ENCODE measurements at regions not wholly inside any gene's neighbourhood (a gene's known extent, or its start where the extent isn't known, plus 50 kb on each side); places are given as distances from the start of the nearest gene placed in this dataset.

- TF ChIP-seq E2F6 (IDR thresholded peaks at IDR 0.05) (no peak), SAP30 (IDR thresholded peaks at IDR 0.05; ENCODE audit: insufficient read depth, insufficient replicate concordance, low read length) (no peak), BRCA1 (IDR thresholded peaks at IDR 0.05; ENCODE audit: low read depth, low read length) (no peak), NRF1 (IDR thresholded peaks at IDR 0.05; ENCODE audit: low read depth, low read length) (no peak)
- TF ChIP-seq, protein P1, sequence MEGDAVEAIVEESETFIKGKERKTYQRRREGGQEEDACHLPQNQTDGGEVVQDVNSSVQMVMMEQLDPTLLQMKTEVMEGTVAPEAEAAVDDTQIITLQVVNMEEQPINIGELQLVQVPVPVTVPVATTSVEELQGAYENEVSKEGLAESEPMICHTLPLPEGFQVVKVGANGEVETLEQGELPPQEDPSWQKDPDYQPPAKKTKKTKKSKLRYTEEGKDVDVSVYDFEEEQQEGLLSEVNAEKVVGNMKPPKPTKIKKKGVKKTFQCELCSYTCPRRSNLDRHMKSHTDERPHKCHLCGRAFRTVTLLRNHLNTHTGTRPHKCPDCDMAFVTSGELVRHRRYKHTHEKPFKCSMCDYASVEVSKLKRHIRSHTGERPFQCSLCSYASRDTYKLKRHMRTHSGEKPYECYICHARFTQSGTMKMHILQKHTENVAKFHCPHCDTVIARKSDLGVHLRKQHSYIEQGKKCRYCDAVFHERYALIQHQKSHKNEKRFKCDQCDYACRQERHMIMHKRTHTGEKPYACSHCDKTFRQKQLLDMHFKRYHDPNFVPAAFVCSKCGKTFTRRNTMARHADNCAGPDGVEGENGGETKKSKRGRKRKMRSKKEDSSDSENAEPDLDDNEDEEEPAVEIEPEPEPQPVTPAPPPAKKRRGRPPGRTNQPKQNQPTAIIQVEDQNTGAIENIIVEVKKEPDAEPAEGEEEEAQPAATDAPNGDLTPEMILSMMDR (IDR thresholded peaks at IDR 0.05; ENCODE audit: control extremely low read depth in 1 of 3, insufficient read depth in 1 of 3, low read depth in 1 of 3, low read length in 3 of 3), result no peak
Measured at GRCh38 chr13:105721016-105721415, 814.4 kb downstream of the EFNB2 start.
